ENCODE measurements at regions not wholly inside any gene's neighbourhood (a gene's known extent, or its start where the extent isn't known, plus 50 kb on each side); places are given as distances from the start of the nearest gene placed in this dataset.
"Not testable (repeated sequence)": the region's sequence is repeated elsewhere in the genome, so short reads cannot be mapped to it uniquely, and the experiment has no call there.

DNA sequence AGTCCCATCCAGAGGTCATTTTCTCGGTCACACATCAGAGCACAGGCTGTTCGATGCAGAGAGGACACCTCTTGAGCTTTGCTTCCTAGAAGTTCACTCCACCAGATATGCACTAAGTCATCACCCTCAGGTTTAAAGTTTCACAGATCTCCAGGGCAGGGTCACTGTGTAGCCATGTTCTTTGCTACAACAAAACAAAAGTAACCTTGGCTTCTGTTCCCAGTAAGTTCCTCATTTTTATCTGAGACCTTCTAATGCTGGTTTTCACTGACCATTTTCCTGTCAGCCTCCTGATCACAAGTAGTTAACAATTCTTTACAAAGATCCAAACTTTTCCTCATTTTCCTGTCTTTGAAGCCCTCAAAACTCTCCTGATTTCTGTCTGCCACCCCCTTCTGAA is 97.5 kb upstream of the CTSV start:
- POLR2A ChIA-PET: no interaction called here
- WGBS (ENCODE audit: missing lambda C conversion rate): 26% methylated on average over 2 of the region's 2 CpGs
- FAIRE-seq (no peak), ATAC-seq (no peak), DNase-seq (ENCODE audit: low read depth in 1 of 2, low spot score in 1 of 2) (no peak)
- H3K27ac ChIP-seq: no peak overlapping the region
- no peak overlapping the region for H3K4me2 ChIP-seq
- no peaks in the 10 kb centered on the region; the same call in 2 of the 3 replicates for H3K9me3 ChIP-seq
- no peaks in the 10 kb centered on the region for H3K4me1 ChIP-seq
- no peak overlapping the region for H3K4me3 ChIP-seq
- no peak for TF ChIP-seq POLR2AphosphoS2 (conservative IDR thresholded peaks at IDR 0.05; ENCODE audit: low read length)
- TF ChIP-seq FOSB (CRISPR knock-in tag; IDR thresholded peaks at IDR 0.05): no peak
- TF ChIP-seq, protein P1, sequence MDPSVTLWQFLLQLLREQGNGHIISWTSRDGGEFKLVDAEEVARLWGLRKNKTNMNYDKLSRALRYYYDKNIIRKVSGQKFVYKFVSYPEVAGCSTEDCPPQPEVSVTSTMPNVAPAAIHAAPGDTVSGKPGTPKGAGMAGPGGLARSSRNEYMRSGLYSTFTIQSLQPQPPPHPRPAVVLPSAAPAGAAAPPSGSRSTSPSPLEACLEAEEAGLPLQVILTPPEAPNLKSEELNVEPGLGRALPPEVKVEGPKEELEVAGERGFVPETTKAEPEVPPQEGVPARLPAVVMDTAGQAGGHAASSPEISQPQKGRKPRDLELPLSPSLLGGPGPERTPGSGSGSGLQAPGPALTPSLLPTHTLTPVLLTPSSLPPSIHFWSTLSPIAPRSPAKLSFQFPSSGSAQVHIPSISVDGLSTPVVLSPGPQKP (IDR thresholded peaks at IDR 0.05; ENCODE audit: low read depth, low read length): no peak
- TF ChIP-seq BHLHE40 (IDR thresholded peaks at IDR 0.05; ENCODE audit: low read depth, low read length): no peak
- TF ChIP-seq E2F6 (IDR thresholded peaks at IDR 0.05; ENCODE audit: borderline replicate concordance, low read depth): no peak
- TF ChIP-seq JUN (IDR thresholded peaks at IDR 0.05): no peak
- TF ChIP-seq GATA3 (IDR thresholded peaks at IDR 0.05; ENCODE audit: borderline replicate concordance): no peak
- TF ChIP-seq, protein P2, sequence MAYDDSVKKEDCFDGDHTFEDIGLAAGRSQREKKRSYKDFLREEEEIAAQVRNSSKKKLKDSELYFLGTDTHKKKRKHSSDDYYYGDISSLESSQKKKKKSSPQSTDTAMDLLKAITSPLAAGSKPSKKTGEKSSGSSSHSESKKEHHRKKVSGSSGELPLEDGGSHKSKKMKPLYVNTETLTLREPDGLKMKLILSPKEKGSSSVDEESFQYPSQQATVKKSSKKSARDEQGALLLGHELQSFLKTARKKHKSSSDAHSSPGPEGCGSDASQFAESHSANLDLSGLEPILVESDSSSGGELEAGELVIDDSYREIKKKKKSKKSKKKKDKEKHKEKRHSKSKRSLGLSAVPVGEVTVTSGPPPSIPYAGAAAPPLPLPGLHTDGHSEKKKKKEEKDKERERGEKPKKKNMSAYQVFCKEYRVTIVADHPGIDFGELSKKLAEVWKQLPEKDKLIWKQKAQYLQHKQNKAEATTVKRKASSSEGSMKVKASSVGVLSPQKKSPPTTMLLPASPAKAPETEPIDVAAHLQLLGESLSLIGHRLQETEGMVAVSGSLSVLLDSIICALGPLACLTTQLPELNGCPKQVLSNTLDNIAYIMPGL (CRISPR knock-in tag; IDR thresholded peaks at IDR 0.05; ENCODE audit: borderline replicate concordance): no peak
- no peak for TF ChIP-seq TP53 (CRISPR knock-in tag; IDR thresholded peaks at IDR 0.05)
- no peak for TF ChIP-seq SREBF2 (IDR thresholded peaks at IDR 0.05)
- TF ChIP-seq CBX2 (IDR thresholded peaks at IDR 0.05; ENCODE audit: borderline replicate concordance, low read depth): no peak
- no peak for TF ChIP-seq CBX8 (IDR thresholded peaks at IDR 0.05)
- no peak for TF ChIP-seq SMC3 (IDR thresholded peaks at IDR 0.05)
- TF ChIP-seq KDM1A (IDR thresholded peaks at IDR 0.05; ENCODE audit: low read depth): no peak
- no peak for TF ChIP-seq ZSCAN20 (CRISPR knock-in tag; IDR thresholded peaks at IDR 0.05)
- no peak for TF ChIP-seq ZNF302 (CRISPR knock-in tag; IDR thresholded peaks at IDR 0.05)
- CTCF ChIA-PET: interaction anchor here (0.7 kb wide), 1 partner anchor 390 kb away, joined by 3 read pairs; no protein-coding TSS in a partner anchor

DNA sequence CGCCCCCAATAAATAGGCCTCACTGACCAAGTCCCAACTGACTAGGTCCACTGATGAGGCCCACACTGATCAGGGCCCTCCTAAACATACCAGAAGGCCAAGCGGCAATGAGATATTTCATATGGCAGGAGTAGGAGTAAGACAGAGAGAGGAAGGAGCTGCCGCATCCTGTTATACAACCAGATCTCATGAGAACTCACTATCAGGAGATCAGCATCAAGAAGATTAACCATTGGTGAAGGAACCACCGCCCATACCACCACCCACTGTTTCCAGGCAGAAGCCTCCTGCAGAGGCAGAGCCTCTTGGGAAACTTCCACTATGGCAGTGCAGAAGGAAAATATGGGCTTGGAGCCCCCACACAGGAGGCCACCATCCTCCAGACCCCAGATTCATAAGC is 95.0 kb upstream of the CTSV start:
- H3K9me3 ChIP-seq; H3K4me3 ChIP-seq; H3K27ac ChIP-seq; H3K4me2 ChIP-seq; POLR2A ChIA-PET; CTCF ChIA-PET; DNase-seq (ENCODE audit: low read depth in 1 of 2, low spot score in 1 of 2); H3K4me1 ChIP-seq; FAIRE-seq; ATAC-seq: not testable (repeated sequence)
- 79% methylated on average over 3 of the region's 4 CpGs for WGBS (ENCODE audit: missing lambda C conversion rate)

DNA sequence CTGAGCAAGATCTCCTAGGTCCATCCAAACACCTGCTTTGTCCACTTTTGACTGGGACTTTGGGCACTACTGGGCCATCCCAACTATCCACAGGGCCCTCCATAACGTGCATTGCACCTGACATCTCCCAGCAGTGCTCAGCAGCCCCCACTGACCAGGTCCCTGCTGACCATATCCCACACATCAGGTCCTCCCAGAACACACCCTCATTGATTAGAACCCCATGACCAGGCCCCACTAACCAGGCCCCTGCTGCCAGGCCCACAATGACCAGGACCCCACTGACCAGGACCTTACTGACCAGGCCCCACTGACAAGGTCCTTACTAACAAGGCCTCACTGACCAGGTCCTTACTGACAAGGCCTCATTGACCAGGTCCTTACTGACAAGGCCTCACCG is 93.9 kb upstream of the CTSV start:
- ChIA-PET POLR2A (no interaction called here), CTCF (no interaction called here)
- Histone ChIP-seq H3K9me3 (no peaks in the 10 kb centered on the region; the same call in 2 of the 3 replicates), H3K27ac (no peak overlapping the region), H3K4me1 (no peaks in the 10 kb centered on the region), H3K4me2 (no peak overlapping the region), H3K4me3 (no peak overlapping the region)
- TF ChIP-seq CEBPB (IDR thresholded peaks at IDR 0.05) (no peak), FOSB (CRISPR knock-in tag; IDR thresholded peaks at IDR 0.05) (no peak)
- no peak for FAIRE-seq
- ATAC-seq: no peak
- no peak for DNase-seq (ENCODE audit: low read depth in 1 of 2, low spot score in 1 of 2)
- WGBS (ENCODE audit: missing lambda C conversion rate): 56% methylated on average over 2 of the region's 2 CpGs

GRCh38 chr9:97130864-97131263 is 91.9 kb upstream of the CTSV start:
- DNase-seq (ENCODE audit: low read depth in 1 of 2, low spot score in 1 of 2); H3K27ac ChIP-seq; H3K4me2 ChIP-seq; H3K4me1 ChIP-seq; H3K9me3 ChIP-seq; POLR2A ChIA-PET; H3K4me3 ChIP-seq; FAIRE-seq; ATAC-seq: not testable (repeated sequence)
- WGBS (ENCODE audit: missing lambda C conversion rate): 88% methylated on average over 16 of the region's 16 CpGs
- CTCF ChIA-PET: interaction anchor here (0.8 kb wide), 1 partner anchor 211 kb away, joined by 3 read pairs; no protein-coding TSS in a partner anchor

- POLR2A ChIA-PET; H3K4me3 ChIP-seq; H3K4me1 ChIP-seq; H3K4me2 ChIP-seq; DNase-seq (ENCODE audit: low read depth in 1 of 2, low spot score in 1 of 2); FAIRE-seq; ATAC-seq; H3K27ac ChIP-seq; H3K9me3 ChIP-seq: not testable (repeated sequence)
- CTCF ChIA-PET: interaction anchor here (0.8 kb wide), 1 partner anchor 211 kb away, joined by 3 read pairs; no protein-coding TSS in a partner anchor
- WGBS (ENCODE audit: missing lambda C conversion rate): 100% methylated on average over 3 of the region's 27 CpGs
These were observed 91.4 kb upstream of the CTSV start for GRCh38 chr9:97130387-97130786.
